HG03095 (cell line): ENCODE measurements at regions not wholly inside any gene's neighbourhood (a gene's known extent, or its start where the extent isn't known, plus 50 kb on each side); places are given as distances from the start of the nearest gene placed in this dataset.

Experiments
- ATAC-seq: cut with Tn5 transposase; IDR thresholded peaks from one replicate; pipeline ENCODE4 v1.9.1; 2021; ENCODE audit warnings: moderate library complexity; ENCODE audit not compliant: unreplicated experiment

- ATAC-seq, result no peak
Observed at GRCh38 chr12:105911966-105912365, 226.8 kb downstream of the NUAK1 start.

GRCh38 chr12:105912882-105913678 is 225.7 kb downstream of the NUAK1 start:
- ATAC-seq, result no peak

- ATAC-seq, result no peak
Observed at GRCh38 chr12:105915997-105916759, 222.6 kb downstream of the NUAK1 start.

GRCh38 chr12:105916760-105917039 is 222.1 kb downstream of the NUAK1 start:
- no peak for ATAC-seq

GRCh38 chr12:105920161-105920684 is 218.5 kb downstream of the NUAK1 start:
- no peak for ATAC-seq

GRCh38 chr12:105921055-105921454 is 217.7 kb downstream of the NUAK1 start:
- no peak for ATAC-seq

GRCh38 chr12:105921872-105922669 is 216.7 kb downstream of the NUAK1 start:
- ATAC-seq, result no peak

- ATAC-seq, result no peak
Observed at GRCh38 chr12:105922670-105923102, 216.1 kb downstream of the NUAK1 start.

- no peak for ATAC-seq
Observed at GRCh38 chr12:105924526-105925208, 214.1 kb downstream of the NUAK1 start.

- ATAC-seq, result no peak
Observed at GRCh38 chr12:105927564-105927963, 211.2 kb downstream of the NUAK1 start.

- ATAC-seq, result no peak
Observed at GRCh38 chr12:105928436-105928835, 210.3 kb downstream of the NUAK1 start.

- no peak for ATAC-seq
Observed at GRCh38 chr12:105929192-105929591, 209.6 kb downstream of the NUAK1 start.

GRCh38 chr12:105930557-105931503 is 207.9 kb downstream of the NUAK1 start:
- ATAC-seq, result no peak

GRCh38 chr12:105931762-105932570 is 206.8 kb downstream of the NUAK1 start:
- no peak for ATAC-seq

- no peak for ATAC-seq
Observed at GRCh38 chr12:105933671-105934665, 204.8 kb downstream of the NUAK1 start.

- no peak for ATAC-seq
Observed at GRCh38 chr12:105935106-105935505, 203.6 kb downstream of the NUAK1 start.

- ATAC-seq, result no peak
Observed at GRCh38 chr12:105935981-105936380, 202.8 kb downstream of the NUAK1 start.

- ATAC-seq, result no peak
Observed at GRCh38 chr12:105936496-105936895, 202.3 kb downstream of the NUAK1 start.
